HG03175 (cell line): ENCODE measurements at regions not wholly inside any gene's neighbourhood (a gene's known extent, or its start where the extent isn't known, plus 50 kb on each side); places are given as distances from the start of the nearest gene placed in this dataset.
"Not testable (repeated sequence)": the region's sequence is repeated elsewhere in the genome, so short reads cannot be mapped to it uniquely, and the experiment has no call there.

Experiments
- ATAC-seq: cut with Tn5 transposase; IDR thresholded peaks from one replicate; pipeline ENCODE4 v1.9.1; 2021; ENCODE audit warnings: mild to moderate bottlenecking, moderate library complexity; ENCODE audit not compliant: unreplicated experiment

DNA sequence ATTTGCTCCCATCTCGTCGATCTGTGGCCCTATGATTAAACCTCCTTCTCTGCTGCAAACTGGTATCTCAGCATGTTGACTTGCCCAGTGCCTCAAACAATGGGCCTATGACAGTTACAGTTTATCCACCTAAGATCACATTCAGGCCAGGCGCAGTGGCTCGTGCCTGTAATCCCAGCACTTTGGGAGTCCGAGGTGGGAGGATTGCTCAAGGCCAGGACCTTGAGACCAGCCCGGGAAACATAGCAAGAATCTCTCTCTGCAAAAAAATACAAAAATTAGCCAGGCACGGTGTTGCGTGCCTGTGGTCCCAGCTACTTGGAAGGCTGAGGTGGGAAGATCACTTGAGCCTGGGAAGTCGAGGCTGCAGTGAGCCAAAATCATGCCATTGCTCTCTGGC is 79.8 kb upstream of the ADGRL1 start:
- not testable (repeated sequence) for ATAC-seq

DNA sequence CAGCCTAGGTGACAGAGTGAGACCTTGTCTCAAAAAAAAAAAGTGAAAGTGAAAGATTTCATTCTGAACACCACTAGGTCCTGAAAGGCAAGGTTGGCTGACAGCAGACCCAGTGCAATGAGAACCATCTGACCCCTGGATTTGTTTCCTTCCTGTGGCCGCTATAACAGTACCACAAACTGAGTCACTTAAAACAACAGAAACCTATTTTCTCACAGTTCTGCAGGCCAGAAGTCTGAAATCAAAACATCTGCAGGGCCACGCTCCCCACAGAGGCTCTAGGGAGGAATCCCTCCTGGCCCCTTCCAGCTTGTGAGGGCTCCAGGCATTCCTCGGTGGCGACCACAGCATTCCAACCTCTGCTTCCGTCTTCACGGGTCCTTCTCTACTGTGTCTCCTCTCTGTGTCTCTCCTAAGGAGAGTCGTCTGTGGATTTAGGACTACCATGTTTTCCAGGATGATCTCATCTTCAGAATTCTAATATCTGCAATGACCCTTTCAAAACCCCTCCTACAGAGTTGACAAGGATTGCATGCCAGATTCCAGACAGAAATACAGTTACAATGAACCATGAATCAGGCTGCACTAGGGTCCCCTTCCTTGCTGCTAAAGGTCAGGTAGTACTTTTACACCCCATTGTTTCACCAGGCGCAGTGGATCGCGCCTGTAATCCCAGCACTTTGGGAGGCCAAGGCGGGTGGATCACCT is 78.0 kb upstream of the ADGRL1 start:
- ATAC-seq = peak; percentile 70

DNA sequence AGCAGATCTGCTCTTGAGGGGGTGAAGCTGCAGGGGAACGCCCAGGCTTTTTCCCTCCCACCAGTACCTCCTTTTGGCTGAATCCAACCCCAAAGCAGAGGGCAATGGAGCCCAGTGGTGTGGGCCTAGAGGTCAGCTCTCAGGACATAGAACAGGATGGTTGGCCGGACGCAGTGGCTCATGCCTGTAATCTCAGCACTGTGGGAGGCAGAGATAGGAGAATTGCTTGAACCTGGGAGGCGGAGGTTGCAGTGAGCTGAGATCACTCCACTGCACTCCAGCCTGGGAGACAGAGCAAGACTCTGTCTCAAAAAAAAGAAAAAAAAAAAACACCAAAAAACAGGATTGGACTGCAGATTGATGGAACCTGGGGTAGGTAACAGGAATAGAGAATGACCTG is 73.3 kb upstream of the ADGRL1 start:
- not testable (repeated sequence) for ATAC-seq

DNA sequence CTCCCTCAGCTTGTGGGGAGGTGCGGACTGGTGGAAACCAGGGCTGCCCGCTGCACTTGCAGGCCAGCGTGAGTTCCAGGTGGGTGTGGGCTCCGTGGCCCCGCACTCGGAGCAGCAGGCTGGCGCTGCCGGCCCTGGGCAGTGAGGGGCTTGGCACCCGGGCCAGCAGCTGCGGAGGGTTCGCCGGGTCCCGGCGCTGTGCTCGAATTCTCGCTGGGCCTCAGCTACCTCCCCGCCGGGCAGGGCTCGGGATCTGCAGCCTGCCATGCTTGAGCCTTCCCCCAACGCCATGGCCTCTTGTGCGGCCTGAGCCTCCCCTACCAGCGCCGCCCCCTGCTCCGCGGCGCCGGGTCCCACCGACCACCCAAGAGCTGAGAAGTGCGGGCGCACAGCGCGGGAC is 71.6 kb upstream of the ADGRL1 start:
- ATAC-seq = no peak

DNA sequence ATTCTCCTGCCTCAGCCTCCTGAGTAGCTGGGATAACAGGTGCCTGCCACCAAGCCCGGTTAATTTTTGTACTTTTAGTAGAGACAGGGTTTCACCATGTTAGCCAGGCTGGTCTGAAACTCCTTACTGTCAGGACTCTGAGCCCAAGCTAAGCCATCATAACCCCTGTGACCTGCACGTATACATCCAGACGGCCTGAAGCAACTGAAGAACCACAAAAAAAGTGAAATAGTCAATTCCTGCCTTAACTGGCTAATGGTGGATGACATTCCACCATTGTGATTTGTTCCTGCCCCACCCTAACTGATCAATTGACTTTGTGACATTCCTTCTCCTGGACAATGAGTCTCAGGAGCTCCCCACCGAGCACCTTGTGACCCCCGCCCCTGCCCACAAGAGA is 69.9 kb upstream of the ADGRL1 start:
- ATAC-seq = not testable (repeated sequence)

DNA sequence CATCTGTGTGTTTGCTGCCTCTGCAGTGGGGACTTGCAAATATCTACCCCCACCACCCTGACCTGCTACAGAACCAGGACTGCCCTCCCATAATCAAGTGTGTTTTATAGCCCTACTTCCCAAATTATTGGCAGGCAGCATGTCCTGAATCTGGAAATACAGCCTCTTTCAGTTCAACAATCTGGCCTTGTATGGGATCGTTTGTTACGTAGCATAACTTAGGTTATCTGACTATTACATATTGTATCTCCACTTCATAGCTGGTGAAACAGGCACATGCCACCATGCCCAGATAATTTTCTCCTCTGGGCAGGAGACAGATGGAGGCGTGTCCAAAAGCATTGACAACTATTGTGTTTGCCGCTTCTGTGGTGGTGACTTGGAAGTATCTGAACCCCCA is 66.7 kb upstream of the ADGRL1 start:
- no peak for ATAC-seq

DNA sequence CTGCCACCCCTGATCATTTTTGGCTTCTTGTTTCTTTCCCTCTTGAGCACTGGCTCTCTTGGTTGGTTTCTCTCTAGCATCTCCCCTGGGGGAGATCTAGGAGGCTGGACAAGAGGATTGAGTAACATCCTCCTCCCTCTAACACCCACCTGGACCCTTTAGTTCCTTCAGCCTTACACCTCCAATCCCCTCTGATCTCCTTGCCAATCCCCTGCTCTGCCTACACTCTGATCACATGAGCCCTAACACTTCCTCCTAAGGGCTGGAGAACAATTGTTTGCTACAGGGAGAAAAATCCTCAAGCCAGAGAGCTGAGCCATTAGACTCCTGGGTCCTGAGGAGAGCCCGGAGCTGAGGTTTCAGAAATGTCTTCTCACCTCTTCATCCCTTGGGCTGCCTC is 65.9 kb upstream of the ADGRL1 start:
- ATAC-seq = no peak

DNA sequence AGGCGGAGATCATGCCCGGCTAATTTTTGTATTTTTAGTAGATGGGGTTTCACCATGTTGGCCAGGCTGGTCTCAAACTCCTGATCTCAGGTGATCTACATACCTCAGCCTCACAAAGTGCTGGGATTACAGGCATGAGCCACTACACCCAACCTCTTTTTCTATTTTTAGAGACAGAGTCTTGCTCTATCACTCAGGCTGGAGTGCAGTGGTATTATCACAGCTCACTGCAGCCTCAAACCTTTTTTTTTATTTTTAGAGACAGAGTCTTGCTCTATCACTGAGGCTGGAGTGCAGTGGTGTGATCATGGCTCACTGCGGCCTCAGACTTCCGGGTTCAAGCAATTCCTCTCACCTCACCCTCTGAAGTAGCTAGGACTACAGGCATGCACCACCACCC is 64.6 kb upstream of the ADGRL1 start:
- not testable (repeated sequence) for ATAC-seq

DNA sequence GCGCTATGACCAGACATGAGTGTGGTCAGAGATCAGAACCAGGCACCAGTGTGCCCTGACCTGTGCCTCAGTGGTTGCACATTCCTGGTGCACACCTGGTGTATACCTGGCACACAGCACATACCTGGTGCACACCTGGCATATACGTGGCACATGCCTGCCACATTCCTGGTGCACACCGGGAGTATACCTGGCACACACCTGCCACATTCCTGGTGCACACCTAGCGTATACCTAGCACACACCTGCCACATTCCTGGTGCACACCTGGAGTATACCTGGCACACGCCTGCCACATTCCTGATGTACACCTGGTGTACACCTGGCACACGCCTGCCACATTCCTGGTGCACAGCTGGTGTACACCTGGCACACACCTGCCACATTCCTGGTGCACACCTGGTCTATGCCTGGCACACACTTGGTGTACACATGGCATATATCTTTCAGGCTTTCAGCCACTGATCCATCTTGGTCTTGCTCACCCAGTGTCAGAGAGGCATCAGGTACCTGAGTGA is 61.3 kb upstream of the ADGRL1 start:
- no peak for ATAC-seq

DNA sequence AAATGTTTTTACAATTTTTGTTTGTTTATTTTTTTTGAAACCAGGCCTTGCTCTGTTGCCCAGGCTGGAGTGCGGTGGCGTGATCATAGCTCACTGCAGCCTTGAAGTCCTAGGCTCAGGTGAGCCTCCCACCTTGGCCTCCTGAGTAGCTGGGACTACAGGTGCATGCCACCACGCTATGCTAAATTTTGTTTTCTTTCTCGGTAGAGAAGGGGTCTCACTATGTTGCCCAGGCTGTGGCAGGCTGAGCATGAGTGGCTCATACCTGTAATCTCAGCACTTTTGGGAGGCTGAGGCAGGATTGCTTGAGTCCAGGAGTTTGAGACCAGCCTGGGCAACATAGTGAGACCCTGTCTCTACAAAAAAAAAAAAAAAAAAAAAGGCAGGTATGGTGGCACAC is 60.2 kb upstream of the ADGRL1 start:
- ATAC-seq = not testable (repeated sequence)

DNA sequence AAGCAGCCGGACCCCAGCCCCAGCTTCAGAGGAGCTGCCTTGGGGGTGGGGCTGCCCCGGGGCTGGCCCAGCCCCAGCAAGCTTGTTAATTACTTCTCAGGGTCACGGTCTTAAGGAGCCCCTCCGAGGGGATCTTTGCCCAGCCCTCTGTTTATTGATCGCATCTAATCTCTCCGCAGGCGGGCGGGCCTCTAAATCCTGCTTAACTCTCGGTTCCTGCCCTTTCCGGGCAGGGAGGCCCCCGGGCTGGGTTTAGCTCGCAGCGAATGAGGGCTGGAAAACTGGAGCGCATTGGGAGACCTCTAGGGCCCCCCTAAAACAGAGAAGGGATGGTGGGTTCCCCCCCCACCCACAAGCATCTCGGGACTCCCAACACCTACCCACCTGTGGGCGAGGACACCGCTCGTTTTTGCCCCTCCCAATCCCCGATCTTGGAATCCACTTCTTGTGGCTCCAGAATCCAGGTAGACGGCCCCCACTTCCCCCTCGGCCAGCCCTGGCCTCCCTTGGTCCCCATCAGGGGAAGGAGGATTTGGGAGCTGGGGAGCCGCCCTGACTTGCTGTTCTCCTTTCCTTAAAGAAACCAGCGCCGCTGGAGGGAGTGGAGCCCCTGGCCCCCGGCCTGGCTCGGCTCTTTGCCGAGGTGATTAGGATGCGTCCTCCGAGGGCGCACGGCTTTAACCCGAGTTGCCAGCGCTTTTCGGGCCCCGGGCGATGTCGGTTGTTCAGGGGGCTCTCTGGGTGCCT is 59.5 kb upstream of the ADGRL1 start:
- no peak for ATAC-seq

DNA sequence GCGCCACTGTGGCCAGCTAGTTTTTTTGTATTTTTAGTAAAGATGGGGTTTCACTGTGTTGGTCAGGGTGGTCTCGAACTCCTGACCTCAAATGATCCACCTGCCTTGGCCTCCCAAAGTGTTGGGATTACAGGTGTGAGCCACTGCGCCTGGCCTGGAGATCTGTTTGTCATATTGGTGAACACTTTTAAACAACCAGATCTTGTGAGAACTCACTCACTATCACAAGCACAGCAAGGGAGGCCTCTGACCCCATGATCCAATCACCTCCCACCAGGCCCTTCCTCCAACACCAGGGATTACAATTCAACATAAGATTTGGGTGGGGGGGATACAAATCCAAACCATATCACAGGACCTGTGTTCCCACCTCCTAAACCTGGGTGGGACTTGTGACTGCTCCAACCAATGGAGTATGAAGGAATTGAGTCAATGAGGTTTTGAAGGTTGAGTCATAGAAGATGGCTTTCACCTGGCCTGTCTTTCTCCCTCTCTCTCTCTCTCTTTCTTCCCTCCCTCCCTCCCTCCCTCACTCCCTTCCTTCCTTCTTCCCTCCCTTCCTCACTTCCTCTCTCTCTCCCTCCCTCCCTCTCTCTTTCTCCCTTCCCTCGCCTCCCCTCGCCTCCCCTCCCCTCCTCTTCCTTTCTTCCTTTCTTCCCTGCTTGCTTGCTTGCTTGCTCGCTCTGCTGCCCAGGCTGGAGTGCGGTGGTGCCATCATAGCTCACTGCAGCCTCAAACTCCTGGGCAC is 50.1 kb upstream of the ADGRL1 start:
- not testable (repeated sequence) for ATAC-seq
